Upper lobe of left lung (tissue), 6 donors: ENCODE measurements at regions not wholly inside any gene's neighbourhood (a gene's known extent, or its start where the extent isn't known, plus 50 kb on each side); places are given as distances from the start of the nearest gene placed in this dataset.

Source experiments
- ATAC-seq, 2 donors: fragments of 200-7000 bp; cut with Tn5 transposase; one replicate each; pipeline ENCODE4 v1.9.1; 2022; ENCODE audit warnings: mild to moderate bottlenecking in 2 of 2, moderate library complexity in 2 of 2; ENCODE audit not compliant: low FRiP score in 2 of 2
- DNase-seq, 2 donors: peaks; one replicate each; pipeline ENCODE4 v3.0.0-alpha.2; 2019 to 2020
- H3K27ac ChIP-seq, 4 donors: fragments of 200-600 bp; sonication (generic); one replicate each; pipeline ENCODE4 v1.5.1; 2016 to 2019
- H3K27me3 ChIP-seq, 4 donors: fragments of 200-600 bp; sonication (generic); one replicate each; pipeline ENCODE4 v1.5.1; 2017 to 2019
- H3K36me3 ChIP-seq, 4 donors: fragments of 200-600 bp; sonication (generic); one replicate each; pipeline ENCODE4 v1.5.1; 2016 to 2019
- H3K4me1 ChIP-seq, 4 donors: fragments of 200-600 bp; sonication (generic); one replicate each; pipeline ENCODE4 v1.5.1; 2018 to 2019
- H3K4me3 ChIP-seq, 4 donors: fragments of 200-600 bp; sonication (generic); one replicate each; pipeline ENCODE4 v1.5.1; 2017 to 2019; ENCODE audit warnings: mild to moderate bottlenecking in 2 of 4, moderate library complexity in 1 of 4
- H3K9me3 ChIP-seq, 4 donors: fragments of 200-600 bp; sonication (generic); one replicate each; pipeline ENCODE4 v1.5.1; 2018 to 2019
- CTCF ChIP-seq, 6 experiments: fragments of 450-650 bp in 4 of 6; fragments of 200-600 bp in 2 of 6; sonication (generic) in 2 of 6; IDR thresholded peaks; one replicate each; pipeline ENCODE4 v1.5.1; 2016 to 2019; ENCODE audit warnings: antibody characterized with exemption in 6 of 6
- EP300 ChIP-seq, 4 donors: sonication (generic); formaldehyde crosslinking; IDR thresholded peaks; one replicate each; pipeline ENCODE4 v1.5.1; 2017; ENCODE audit warnings: antibody characterized with exemption in 4 of 4, control low read depth in 2 of 4
- POLR2A ChIP-seq, 4 donors: fragments of 450-650 bp; IDR thresholded peaks; one replicate each; pipeline ENCODE4 v1.5.1; 2016 to 2017; ENCODE audit warnings: antibody characterized with exemption in 4 of 4, mild to moderate bottlenecking in 2 of 4
- POLR2AphosphoS5 ChIP-seq, 2 donors: sonication (generic); formaldehyde crosslinking; IDR thresholded peaks; one replicate each; pipeline ENCODE4 v1.5.1; 2017; ENCODE audit warnings: antibody characterized with exemption in 2 of 2
- WGBS, 2 donors: methylation state at CpG; one replicate each; pipeline ENCODE4 v1.1.5; 2017 to 2018; 5-methylcytosine and 5-hydroxymethylcytosine counted together
- donor health status: DM: no; HTN: no; CAD: no; lungs with moderate emphysema.
- donor health status: DM: no; HTN: yes; CAD: no; lungs with severe emphysema.

GRCh38 chr11:45053736-45054446 lies 92.5 kb upstream of the PRDM11 start:
- no peaks in the 10 kb centered on the region for H3K27me3 ChIP-seq
- ATAC-seq (no peak), DNase-seq (no peak)
- no peaks in the 10 kb centered on the region for H3K36me3 ChIP-seq
- H3K9me3 ChIP-seq = no peaks in the 10 kb centered on the region
- H3K4me1 ChIP-seq = peaks cover 0 to 16% (median 5%) of the 10 kb centered on the region in 4 donors
- WGBS, 2 donors = 85 to 89% methylated on average over 15 of the region's 15 CpGs
- no peak for TF ChIP-seq POLR2AphosphoS5 (IDR thresholded peaks at IDR 0.05)
- TF ChIP-seq EP300 (IDR thresholded peaks at IDR 0.05) = no peak
- no peak for TF ChIP-seq POLR2A (IDR thresholded peaks at IDR 0.05)
- TF ChIP-seq CTCF (IDR thresholded peaks at IDR 0.05) = no peak
- H3K4me3 ChIP-seq = no peak overlapping the region
- H3K27ac ChIP-seq = no peak overlapping the region

- DNase-seq (no peak), ATAC-seq (no peak)
- Histone ChIP-seq H3K27me3 (no peaks in the 10 kb centered on the region), H3K4me3 (no peak overlapping the region), H3K36me3 (no peaks in the 10 kb centered on the region), H3K27ac (no peak overlapping the region), H3K9me3 (no peaks in the 10 kb centered on the region), H3K4me1 (peaks cover 0 to 11% (median 5%) of the 10 kb centered on the region in 4 donors)
- 85 to 95% methylated on average over 8 of the region's 8 CpGs for WGBS, 2 donors
- TF ChIP-seq POLR2AphosphoS5 (IDR thresholded peaks at IDR 0.05) (no peak), EP300 (IDR thresholded peaks at IDR 0.05) (no peak), CTCF (IDR thresholded peaks at IDR 0.05) (no peak), POLR2A (IDR thresholded peaks at IDR 0.05) (no peak)
These were observed 91.5 kb upstream of the PRDM11 start for GRCh38 chr11:45054956-45055355.

- Histone ChIP-seq H3K4me3 (no peak overlapping the region), H3K36me3 (no peaks in the 10 kb centered on the region), H3K27me3 (no peaks in the 10 kb centered on the region), H3K27ac (no peak overlapping the region), H3K4me1 (peaks cover 0 to 11% (median 5%) of the 10 kb centered on the region in 4 donors), H3K9me3 (no peaks in the 10 kb centered on the region)
- TF ChIP-seq POLR2AphosphoS5 (IDR thresholded peaks at IDR 0.05) (no peak), POLR2A (IDR thresholded peaks at IDR 0.05) (no peak), CTCF (IDR thresholded peaks at IDR 0.05) (no peak), EP300 (IDR thresholded peaks at IDR 0.05) (no peak)
- ATAC-seq (no peak), DNase-seq (no peak)
- WGBS, 2 donors = 89 to 100% methylated on average over 1 of the region's 1 CpG
These were observed 89.9 kb upstream of the PRDM11 start for GRCh38 chr11:45056529-45056928.

- TF ChIP-seq CTCF (IDR thresholded peaks at IDR 0.05) (no peak), POLR2A (IDR thresholded peaks at IDR 0.05) (no peak), POLR2AphosphoS5 (IDR thresholded peaks at IDR 0.05) (no peak), EP300 (IDR thresholded peaks at IDR 0.05) (no peak)
- WGBS, 2 donors = 75 to 82% methylated on average over 5 of the region's 5 CpGs
- no peak overlapping the region for H3K27ac ChIP-seq
- no peaks in the 10 kb centered on the region for H3K9me3 ChIP-seq
- ATAC-seq (peak in 1 of 2 donors; percentile 63), DNase-seq (no peak)
- H3K27me3 ChIP-seq = no peaks in the 10 kb centered on the region
- no peaks in the 10 kb centered on the region for H3K36me3 ChIP-seq
- H3K4me1 ChIP-seq = peaks cover 0 to 11% (median 5%) of the 10 kb centered on the region in 4 donors
- H3K4me3 ChIP-seq = no peak overlapping the region
These were observed 88.3 kb upstream of the PRDM11 start for GRCh38 chr11:45057938-45058646.
